ENCODE measurements at regions not wholly inside any gene's neighbourhood (a gene's known extent, or its start where the extent isn't known, plus 50 kb on each side); places are given as distances from the start of the nearest gene placed in this dataset.

- Histone ChIP-seq H3K4me1 (ENCODE audit: control insufficient read depth, insufficient read depth, low read length) (no peaks in the 10 kb centered on the region), H3K9me3 (ENCODE audit: control insufficient read depth, insufficient read depth, low read length) (no peaks in the 10 kb centered on the region), H3K9ac (ENCODE audit: low read depth, low read length) (no peak overlapping the region), H3K4me3 (ENCODE audit: low read depth, low read length) (no peak overlapping the region), H3K27me3 (ENCODE audit: control insufficient read depth, insufficient read depth, low read length) (no peaks in the 10 kb centered on the region), H3K36me3 (ENCODE audit: control insufficient read depth, insufficient read depth, low read length) (no peaks in the 10 kb centered on the region)
Measured at GRCh38 chr12:4084573-4084972, 189.0 kb upstream of the CCND2 start.

DNA sequence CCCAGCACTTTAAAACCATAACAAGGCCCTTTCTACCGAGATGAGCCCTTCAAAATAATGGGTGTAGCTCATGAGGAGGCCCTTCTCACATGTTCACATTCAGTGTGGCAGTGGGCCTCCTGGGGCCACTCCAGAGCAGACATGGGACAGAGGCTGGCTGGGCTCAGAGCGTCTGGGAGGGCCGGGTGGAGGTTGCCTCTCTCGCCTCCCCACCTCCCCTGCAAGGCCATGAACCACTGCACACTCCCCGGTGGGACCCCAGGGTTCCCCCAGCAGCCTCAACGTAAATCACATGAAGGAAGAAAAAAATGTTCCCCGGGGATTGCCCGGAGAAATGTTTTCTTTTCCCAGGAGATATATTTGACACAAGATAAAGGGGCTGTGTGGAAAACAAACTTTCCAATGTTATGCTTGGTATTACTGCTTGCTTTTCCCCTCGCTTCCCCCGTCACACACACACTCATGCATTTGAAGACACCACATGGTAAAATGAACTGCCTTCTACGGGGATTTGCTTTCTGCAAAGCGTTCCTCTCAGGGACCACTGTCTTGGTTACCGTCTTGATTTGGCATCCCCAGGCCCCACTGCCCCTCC, 190.7 kb upstream of the CCND2 start:
- H3K9ac ChIP-seq (ENCODE audit: low read depth, low read length) = no peak overlapping the region
- H3K36me3 ChIP-seq (ENCODE audit: control insufficient read depth, insufficient read depth, low read length) = no peaks in the 10 kb centered on the region
- H3K4me3 ChIP-seq (ENCODE audit: low read depth, low read length) = no peak overlapping the region
- no peaks in the 10 kb centered on the region for H3K27me3 ChIP-seq (ENCODE audit: control insufficient read depth, insufficient read depth, low read length)
- H3K9me3 ChIP-seq (ENCODE audit: control insufficient read depth, insufficient read depth, low read length) = no peaks in the 10 kb centered on the region
- no peaks in the 10 kb centered on the region for H3K4me1 ChIP-seq (ENCODE audit: control insufficient read depth, insufficient read depth, low read length)

- no peaks in the 10 kb centered on the region for H3K4me1 ChIP-seq (ENCODE audit: control insufficient read depth, insufficient read depth, low read length)
- no peaks in the 10 kb centered on the region for H3K27me3 ChIP-seq (ENCODE audit: control insufficient read depth, insufficient read depth, low read length)
- H3K4me3 ChIP-seq (ENCODE audit: low read depth, low read length) = no peak overlapping the region
- H3K9ac ChIP-seq (ENCODE audit: low read depth, low read length) = no peak overlapping the region
- no peaks in the 10 kb centered on the region for H3K9me3 ChIP-seq (ENCODE audit: control insufficient read depth, insufficient read depth, low read length)
- no peaks in the 10 kb centered on the region for H3K36me3 ChIP-seq (ENCODE audit: control insufficient read depth, insufficient read depth, low read length)
Measured at GRCh38 chr12:4080213-4080612, 193.3 kb upstream of the CCND2 start.

GRCh38 chr12:4074129-4074528, 199.4 kb upstream of the CCND2 start:
- Histone ChIP-seq H3K4me1 (ENCODE audit: control insufficient read depth, insufficient read depth, low read length) (no peaks in the 10 kb centered on the region), H3K4me3 (ENCODE audit: low read depth, low read length) (no peak overlapping the region), H3K36me3 (ENCODE audit: control insufficient read depth, insufficient read depth, low read length) (no peaks in the 10 kb centered on the region), H3K27me3 (ENCODE audit: control insufficient read depth, insufficient read depth, low read length) (no peaks in the 10 kb centered on the region), H3K9me3 (ENCODE audit: control insufficient read depth, insufficient read depth, low read length) (no peaks in the 10 kb centered on the region), H3K9ac (ENCODE audit: low read depth, low read length) (no peak overlapping the region)

DNA sequence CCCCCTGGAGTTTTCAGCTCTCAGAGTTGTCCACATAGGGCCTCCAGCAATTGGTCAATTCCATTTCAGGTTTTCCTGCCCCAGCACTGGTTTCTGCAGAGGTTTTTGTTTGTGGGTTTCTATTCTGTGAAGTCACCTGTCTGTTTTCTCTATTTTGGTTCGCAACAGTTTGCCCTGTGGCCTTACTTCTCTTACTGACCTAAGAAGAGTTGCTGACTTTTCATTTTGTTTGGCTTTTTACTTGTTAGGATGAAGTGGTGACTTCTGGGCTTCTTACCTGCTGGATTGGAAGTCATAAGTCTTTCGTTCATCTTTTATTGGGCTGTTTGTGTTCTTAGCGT, 196.4 kb upstream of the PARP11 start:
- Histone ChIP-seq H3K27me3 (ENCODE audit: control insufficient read depth, insufficient read depth, low read length) (no peaks in the 10 kb centered on the region), H3K4me1 (ENCODE audit: control insufficient read depth, insufficient read depth, low read length) (no peaks in the 10 kb centered on the region), H3K36me3 (ENCODE audit: control insufficient read depth, insufficient read depth, low read length) (no peaks in the 10 kb centered on the region), H3K4me3 (ENCODE audit: low read depth, low read length) (no peak overlapping the region), H3K9me3 (ENCODE audit: control insufficient read depth, insufficient read depth, low read length) (no peaks in the 10 kb centered on the region), H3K9ac (ENCODE audit: low read depth, low read length) (no peak overlapping the region)

GRCh38 chr12:4068981-4069669, 195.9 kb upstream of the PARP11 start:
- no peaks in the 10 kb centered on the region for H3K27me3 ChIP-seq (ENCODE audit: control insufficient read depth, insufficient read depth, low read length)
- H3K4me3 ChIP-seq (ENCODE audit: low read depth, low read length) = no peak overlapping the region
- H3K36me3 ChIP-seq (ENCODE audit: control insufficient read depth, insufficient read depth, low read length) = no peaks in the 10 kb centered on the region
- no peaks in the 10 kb centered on the region for H3K9me3 ChIP-seq (ENCODE audit: control insufficient read depth, insufficient read depth, low read length)
- H3K9ac ChIP-seq (ENCODE audit: low read depth, low read length) = no peak overlapping the region
- no peaks in the 10 kb centered on the region for H3K4me1 ChIP-seq (ENCODE audit: control insufficient read depth, insufficient read depth, low read length)

DNA sequence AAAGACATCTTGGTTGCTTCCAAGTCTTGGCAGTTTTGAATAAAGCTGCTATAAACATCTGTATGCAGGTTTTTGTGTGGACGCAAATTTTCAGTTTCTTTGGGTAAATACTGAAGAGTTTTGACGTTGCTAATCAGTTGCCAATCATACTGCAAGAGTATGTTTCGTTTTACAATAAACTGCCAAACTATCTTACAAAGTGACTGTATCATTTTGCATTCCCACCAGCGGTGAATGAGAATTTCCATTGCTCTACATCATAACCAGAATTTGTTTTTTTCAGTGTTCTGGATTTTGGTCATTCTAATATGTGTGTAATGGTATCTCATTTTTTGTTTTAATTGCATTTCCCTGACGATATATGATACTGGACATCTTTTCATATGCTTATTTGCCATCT, 190.8 kb upstream of the PARP11 start:
- Histone ChIP-seq H3K9me3 (ENCODE audit: control insufficient read depth, insufficient read depth, low read length) (no peaks in the 10 kb centered on the region), H3K4me1 (ENCODE audit: control insufficient read depth, insufficient read depth, low read length) (peaks cover 5% of the 10 kb centered on the region), H3K27me3 (ENCODE audit: control insufficient read depth, insufficient read depth, low read length) (no peaks in the 10 kb centered on the region), H3K36me3 (ENCODE audit: control insufficient read depth, insufficient read depth, low read length) (no peaks in the 10 kb centered on the region), H3K9ac (ENCODE audit: low read depth, low read length) (no peak overlapping the region), H3K4me3 (ENCODE audit: low read depth, low read length) (no peak overlapping the region)

GRCh38 chr12:4059898-4060568, 186.8 kb upstream of the PARP11 start:
- peaks cover 5% of the 10 kb centered on the region for H3K4me1 ChIP-seq (ENCODE audit: control insufficient read depth, insufficient read depth, low read length)
- no peaks in the 10 kb centered on the region for H3K27me3 ChIP-seq (ENCODE audit: control insufficient read depth, insufficient read depth, low read length)
- no peak overlapping the region for H3K4me3 ChIP-seq (ENCODE audit: low read depth, low read length)

GRCh38 chr12:4056910-4057845, 184.0 kb upstream of the PARP11 start:
- H3K4me1 ChIP-seq (ENCODE audit: control insufficient read depth, insufficient read depth, low read length) = peaks cover 5% of the 10 kb centered on the region
- H3K36me3 ChIP-seq (ENCODE audit: control insufficient read depth, insufficient read depth, low read length) = no peaks in the 10 kb centered on the region
- H3K4me3 ChIP-seq (ENCODE audit: low read depth, low read length) = no peak overlapping the region
- H3K27me3 ChIP-seq (ENCODE audit: control insufficient read depth, insufficient read depth, low read length) = no peaks in the 10 kb centered on the region
- H3K9ac ChIP-seq (ENCODE audit: low read depth, low read length) = no peak overlapping the region
- H3K9me3 ChIP-seq (ENCODE audit: control insufficient read depth, insufficient read depth, low read length) = no peaks in the 10 kb centered on the region

More at GRCh38 chr12:4059898-4060568, 186.8 kb upstream of the PARP11 start:
- H3K36me3 ChIP-seq (ENCODE audit: control insufficient read depth, insufficient read depth, low read length) = no peaks in the 10 kb centered on the region
- no peak overlapping the region for H3K9ac ChIP-seq (ENCODE audit: low read depth, low read length)
- H3K9me3 ChIP-seq (ENCODE audit: control insufficient read depth, insufficient read depth, low read length) = no peaks in the 10 kb centered on the region

DNA sequence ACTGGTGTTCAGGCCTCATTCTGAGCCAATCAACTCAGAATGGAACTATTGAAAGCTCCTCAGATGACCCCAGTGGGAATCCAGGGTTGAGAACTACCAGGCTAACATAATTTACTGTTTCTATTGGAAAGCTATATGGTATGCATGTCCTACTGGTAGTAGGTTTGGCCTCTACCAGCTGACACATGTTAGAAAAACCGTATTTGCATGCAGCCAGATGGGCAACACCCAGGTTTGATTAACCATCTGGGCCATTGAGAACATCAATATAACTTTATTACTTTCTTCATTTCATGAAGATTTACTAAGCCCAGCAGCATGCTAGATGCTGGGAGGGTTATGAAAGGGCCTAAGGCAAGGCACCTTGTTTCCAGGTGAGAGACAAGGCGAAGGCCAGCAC, 181.4 kb upstream of the PARP11 start:
- Histone ChIP-seq H3K4me1 (ENCODE audit: control insufficient read depth, insufficient read depth, low read length) (peaks cover 2% of the 10 kb centered on the region), H3K27me3 (ENCODE audit: control insufficient read depth, insufficient read depth, low read length) (no peaks in the 10 kb centered on the region), H3K9ac (ENCODE audit: low read depth, low read length) (no peak overlapping the region), H3K9me3 (ENCODE audit: control insufficient read depth, insufficient read depth, low read length) (no peaks in the 10 kb centered on the region), H3K36me3 (ENCODE audit: control insufficient read depth, insufficient read depth, low read length) (no peaks in the 10 kb centered on the region), H3K4me3 (ENCODE audit: low read depth, low read length) (no peak overlapping the region)

GRCh38 chr12:4052691-4053090, 179.5 kb upstream of the PARP11 start:
- peaks cover 2% of the 10 kb centered on the region for H3K4me1 ChIP-seq (ENCODE audit: control insufficient read depth, insufficient read depth, low read length)

More at GRCh38 chr12:4052691-4053090, 179.5 kb upstream of the PARP11 start:
- H3K4me3 ChIP-seq (ENCODE audit: low read depth, low read length) = no peak overlapping the region
- H3K9me3 ChIP-seq (ENCODE audit: control insufficient read depth, insufficient read depth, low read length) = no peaks in the 10 kb centered on the region
- no peaks in the 10 kb centered on the region for H3K36me3 ChIP-seq (ENCODE audit: control insufficient read depth, insufficient read depth, low read length)
- H3K9ac ChIP-seq (ENCODE audit: low read depth, low read length) = no peak overlapping the region
- no peaks in the 10 kb centered on the region for H3K27me3 ChIP-seq (ENCODE audit: control insufficient read depth, insufficient read depth, low read length)
